ENCODE measurements at regions not wholly inside any gene's neighbourhood (a gene's known extent, or its start where the extent isn't known, plus 50 kb on each side); places are given as distances from the start of the nearest gene placed in this dataset.

DNA sequence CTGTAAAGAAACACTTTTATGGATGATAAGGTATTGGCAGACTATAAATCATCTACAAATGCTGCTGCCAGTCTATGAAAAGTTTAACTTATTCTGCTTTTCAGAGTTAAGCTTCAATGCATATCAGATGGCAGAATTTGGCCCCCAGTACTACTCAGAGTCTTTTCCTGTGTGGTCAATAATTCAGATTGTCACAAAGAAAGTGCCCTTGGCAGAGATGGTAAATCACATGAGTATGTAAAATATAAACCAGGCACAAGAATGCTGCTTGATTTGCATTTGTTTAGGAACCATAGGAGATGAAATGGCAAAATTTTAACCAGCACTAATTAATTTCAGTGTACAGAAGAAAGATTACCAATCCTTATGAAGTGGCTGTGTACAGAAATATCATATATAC, 818.3 kb upstream of the POT1 start:
- no peak overlapping the region for H3K9ac ChIP-seq (ENCODE audit: insufficient read depth in 1 of 2, low read depth in 2 of 2, low read length in 2 of 2)

More for the DNA sequence above, 818.3 kb upstream of the POT1 start:
- FAIRE-seq (no peak), ATAC-seq (no peak), DNase-seq (ENCODE audit: extremely low read depth in 1 of 4, low spot score in 3 of 4) (no peak)
- no peaks in the 10 kb centered on the region for H3K36me3 ChIP-seq (ENCODE audit: control insufficient read depth, insufficient read depth, low read length)
- no peaks in the 10 kb centered on the region for H3K79me2 ChIP-seq (ENCODE audit: control insufficient read depth, insufficient read depth, low read length)
- ChIA-PET POLR2A (no interaction called here), CTCF (ENCODE audit: low intra/inter-chr PET ratio) (no interaction called here)
- H3K9me1 ChIP-seq (ENCODE audit: control insufficient read depth, insufficient read depth, low read length) = no peaks in the 10 kb centered on the region
- no peaks in the 10 kb centered on the region for H3K4me1 ChIP-seq (replicated peaks in 1 of 2; ENCODE audit: control insufficient read depth in 2 of 2, insufficient read depth in 2 of 2, low read length in 2 of 2)
- H2AFZ ChIP-seq (ENCODE audit: low read depth, low read length) = no peak overlapping the region
- TF ChIP-seq ILF3 (IDR thresholded peaks at IDR 0.05; ENCODE audit: borderline replicate concordance) (no peak), SMAD2 (IDR thresholded peaks at IDR 0.05; ENCODE audit: low read depth, low read length) (no peak), LARP7 (IDR thresholded peaks at IDR 0.05) (no peak), ZNF263 (CRISPR knock-in tag; IDR thresholded peaks at IDR 0.05; ENCODE audit: borderline replicate concordance) (no peak), NCOA6 (IDR thresholded peaks at IDR 0.05) (no peak), ZNF174 (CRISPR knock-in tag; IDR thresholded peaks at IDR 0.05) (no peak), HSF4 (CRISPR knock-in tag; IDR thresholded peaks at IDR 0.05; ENCODE audit: borderline replicate concordance) (no peak), NONO (IDR thresholded peaks at IDR 0.05; ENCODE audit: low read depth in 2 of 2, low read length in 1 of 2) (no peak), HNRNPUL1 (IDR thresholded peaks at IDR 0.05; ENCODE audit: low read length) (no peak), SAFB (IDR thresholded peaks at IDR 0.05; ENCODE audit: borderline replicate concordance, low read depth, low read length) (no peak), CTBP1 (IDR thresholded peaks at IDR 0.05; ENCODE audit: borderline replicate concordance) (no peak), RFX1 (IDR thresholded peaks at IDR 0.05) (no peak), ZNF408 (CRISPR knock-in tag; IDR thresholded peaks at IDR 0.05; ENCODE audit: low read depth) (no peak), ZFX (CRISPR knock-in tag; IDR thresholded peaks at IDR 0.05) (no peak), CEBPB (tag; IDR thresholded peaks at IDR 0.05) (no peak)
- TF ChIP-seq, protein P1, sequence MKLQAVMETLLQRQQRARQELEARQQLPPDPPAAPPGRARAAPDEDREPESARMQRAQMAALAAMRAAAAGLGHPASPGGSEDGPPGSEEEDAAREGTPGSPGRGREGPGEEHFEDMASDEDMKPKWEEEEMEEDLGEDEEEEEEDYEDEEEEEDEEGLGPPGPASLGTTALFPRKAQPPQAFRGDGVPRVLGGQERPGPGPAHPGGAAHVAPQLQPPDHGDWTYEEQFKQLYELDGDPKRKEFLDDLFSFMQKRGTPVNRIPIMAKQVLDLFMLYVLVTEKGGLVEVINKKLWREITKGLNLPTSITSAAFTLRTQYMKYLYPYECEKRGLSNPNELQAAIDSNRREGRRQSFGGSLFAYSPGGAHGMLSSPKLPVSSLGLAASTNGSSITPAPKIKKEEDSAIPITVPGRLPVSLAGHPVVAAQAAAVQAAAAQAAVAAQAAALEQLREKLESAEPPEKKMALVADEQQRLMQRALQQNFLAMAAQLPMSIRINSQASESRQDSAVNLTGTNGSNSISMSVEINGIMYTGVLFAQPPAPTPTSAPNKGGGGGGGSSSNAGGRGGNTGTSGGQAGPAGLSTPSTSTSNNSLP (IDR thresholded peaks at IDR 0.05; ENCODE audit: borderline replicate concordance, low read depth, low read length) = no peak
- TF ChIP-seq, protein P2, sequence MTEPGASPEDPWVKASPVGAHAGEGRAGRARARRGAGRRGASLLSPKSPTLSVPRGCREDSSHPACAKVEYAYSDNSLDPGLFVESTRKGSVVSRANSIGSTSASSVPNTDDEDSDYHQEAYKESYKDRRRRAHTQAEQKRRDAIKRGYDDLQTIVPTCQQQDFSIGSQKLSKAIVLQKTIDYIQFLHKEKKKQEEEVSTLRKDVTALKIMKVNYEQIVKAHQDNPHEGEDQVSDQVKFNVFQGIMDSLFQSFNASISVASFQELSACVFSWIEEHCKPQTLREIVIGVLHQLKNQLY (CRISPR knock-in tag; conservative IDR thresholded peaks at IDR 0.05) = no peak
- TF ChIP-seq, protein P3, sequence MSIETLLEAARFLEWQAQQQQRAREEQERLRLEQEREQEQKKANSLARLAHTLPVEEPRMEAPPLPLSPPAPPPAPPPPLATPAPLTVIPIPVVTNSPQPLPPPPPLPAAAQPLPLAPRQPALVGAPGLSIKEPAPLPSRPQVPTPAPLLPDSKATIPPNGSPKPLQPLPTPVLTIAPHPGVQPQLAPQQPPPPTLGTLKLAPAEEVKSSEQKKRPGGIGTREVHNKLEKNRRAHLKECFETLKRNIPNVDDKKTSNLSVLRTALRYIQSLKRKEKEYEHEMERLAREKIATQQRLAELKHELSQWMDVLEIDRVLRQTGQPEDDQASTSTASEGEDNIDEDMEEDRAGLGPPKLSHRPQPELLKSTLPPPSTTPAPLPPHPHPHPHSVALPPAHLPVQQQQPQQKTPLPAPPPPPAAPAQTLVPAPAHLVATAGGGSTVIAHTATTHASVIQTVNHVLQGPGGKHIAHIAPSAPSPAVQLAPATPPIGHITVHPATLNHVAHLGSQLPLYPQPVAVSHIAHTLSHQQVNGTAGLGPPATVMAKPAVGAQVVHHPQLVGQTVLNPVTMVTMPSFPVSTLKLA (conservative IDR thresholded peaks at IDR 0.05) = no peak
- no peaks in the 10 kb centered on the region for H4K20me1 ChIP-seq (replicated peaks; ENCODE audit: control insufficient read depth, insufficient read depth, low read length)
- no peaks in the 10 kb centered on the region for H3K27me3 ChIP-seq (ENCODE audit: control insufficient read depth in 2 of 2, insufficient read depth in 2 of 2, low read length in 2 of 2)
- in situ Hi-C loops (cut with MboI) = no loop called here
- H3K4me2 ChIP-seq (ENCODE audit: insufficient read depth, low read length) = no peak overlapping the region
- no TSS peak for BruUV-seq (replicated peaks)
- no peaks in the 10 kb centered on the region for H3K9me3 ChIP-seq (replicated peaks; ENCODE audit: control insufficient read depth, insufficient read depth, low read depth, low read length)
- H3K4me3 ChIP-seq = no peak overlapping the region
- no peak overlapping the region for H3K27ac ChIP-seq (ENCODE audit: extremely low read depth, low read depth, low read length)
- intact Hi-C loops (cut with micrococcal nuclease) = no loop called here
